Endothelial cell of umbilical vein (primary cell): ENCODE measurements at regions not wholly inside any gene's neighbourhood (a gene's known extent, or its start where the extent isn't known, plus 50 kb on each side); places are given as distances from the start of the nearest gene placed in this dataset.

ENCODE experiments used
- BruUV-seq: library from RNA; stranded (reverse); fragments of 400-500 nt; replicated peaks from 2 replicates; lab custom pipeline; 2021; lab: Mats Ljungman, UMichigan
- CTCF ChIA-PET: fragments of 300-600, 350-600 bp; sonication (Branson Sonifier 250); formaldehyde crosslinking; loops from one replicate; lab custom pipeline; 2021; ENCODE audit warnings: antibody characterized with exemption, inconsistent platforms; lab: Charles Lee
- POLR2A ChIA-PET: fragments of 300-600, 350-600 bp; sonication (Branson Sonifier 250); formaldehyde crosslinking; loops from one replicate; lab custom pipeline; 2021; ENCODE audit warnings: antibody characterized with exemption, inconsistent platforms; lab: Charles Lee
- DNase-seq: peaks from one replicate; pipeline ENCODE4 v3.0.0-alpha.2; 2011; ENCODE audit warnings: low read depth, low spot score
- FAIRE-seq: peaks from 2 replicates; lab custom pipeline; 2011; peaks lifted over from hg19 to GRCh38; lab: Jason Lieb, UNC
- H2AFZ ChIP-seq: 2 replicates; pipeline ENCODE4 v1.6.0; 2012; ENCODE audit warnings: low read depth, low read length, control low read depth, inconsistent platforms
- H3K27ac ChIP-seq: 2 replicates; pipeline ENCODE4 v1.5.1; 2011; ENCODE audit warnings: low read depth, mild to moderate bottlenecking, control low read depth, low read length, moderate library complexity; ENCODE audit not compliant: insufficient read depth
- H3K27me3 ChIP-seq, 2 experiments: 2 replicates each; pipeline versions ENCODE4 v1.6.0 to v1.6.1; 2011; ENCODE audit warnings: low read length in 2 of 2, mixed read lengths in 1 of 2; ENCODE audit not compliant: control insufficient read depth in 2 of 2, insufficient read depth in 2 of 2
- H3K36me3 ChIP-seq, 2 experiments: 2 replicates in 1 of 2; 3 replicates in 1 of 2; pipeline ENCODE4 v1.5.1; 2011; ENCODE audit warnings: low read length in 2 of 2, mild to moderate bottlenecking in 1 of 2, moderate library complexity in 1 of 2; ENCODE audit not compliant: control insufficient read depth in 2 of 2, insufficient read depth in 2 of 2; ENCODE audit errors: extremely low read depth in 1 of 2
- H3K4me1 ChIP-seq: 3 replicates; pipeline ENCODE4 v1.5.1; 2011; ENCODE audit warnings: mild to moderate bottlenecking, low read length; ENCODE audit not compliant: control insufficient read depth, insufficient read depth; ENCODE audit errors: extremely low read depth
- H3K4me2 ChIP-seq: 2 replicates; pipeline ENCODE4 v1.6.1; 2011; ENCODE audit warnings: low read length, control low read depth, mixed read lengths; ENCODE audit not compliant: insufficient read depth
- H3K4me3 ChIP-seq, 3 experiments: fragments of 200-600 bp in 1 of 3; sonication (generic), shearing (Covaris generic) in 1 of 3; replicated peaks in 1 of 3; 2 replicates each; pipeline ENCODE4 v1.5.1; 2011 to 2016; ENCODE audit warnings: control low read depth in 3 of 3, low read length in 3 of 3, mild to moderate bottlenecking in 2 of 3, inconsistent platforms in 1 of 3, low read depth in 1 of 3, moderate library complexity in 1 of 3; ENCODE audit not compliant: insufficient read depth in 1 of 3
- H3K79me2 ChIP-seq: 2 replicates; pipeline ENCODE4 v1.6.0; 2012; ENCODE audit warnings: low read length, inconsistent platforms; ENCODE audit not compliant: control insufficient read depth, insufficient read depth
- H3K9ac ChIP-seq: replicated peaks from 2 replicates; pipeline ENCODE3; 2011; ENCODE audit warnings: low read length, control low read depth; ENCODE audit not compliant: insufficient read depth; ENCODE audit errors: extremely low read depth
- H3K9me1 ChIP-seq: replicated peaks from 3 replicates; pipeline ENCODE4 v1.6.0; 2011; ENCODE audit warnings: mild to moderate bottlenecking, low read length; ENCODE audit not compliant: control insufficient read depth, insufficient read depth; ENCODE audit errors: extremely low read depth
- H3K9me3 ChIP-seq: replicated peaks from 2 replicates; pipeline ENCODE4 v1.5.1; 2012; ENCODE audit warnings: low read length, inconsistent platforms; ENCODE audit not compliant: control insufficient read depth, insufficient read depth
- H4K20me1 ChIP-seq: replicated peaks from 2 replicates; pipeline ENCODE3; 2011; ENCODE audit warnings: mild to moderate bottlenecking, low read length; ENCODE audit not compliant: control insufficient read depth, insufficient read depth; ENCODE audit errors: extremely low read depth
- EZH2 ChIP-seq: IDR thresholded peaks from 2 replicates; pipeline ENCODE4 v1.6.1; 2012; ENCODE audit warnings: borderline replicate concordance, low read depth, mild to moderate bottlenecking, moderate library complexity, low read length, inconsistent platforms; ENCODE audit not compliant: severe bottlenecking
- FOS ChIP-seq: IDR thresholded peaks from 2 replicates; pipeline ENCODE4 v1.6.1; 2011; ENCODE audit warnings: mild to moderate bottlenecking, low read length, moderate library complexity, borderline replicate concordance; ENCODE audit not compliant: insufficient read depth
- GATA2 ChIP-seq: IDR thresholded peaks from 2 replicates; pipeline ENCODE4 v1.7.0; 2011; ENCODE audit warnings: low read depth, mild to moderate bottlenecking, moderate library complexity, mixed read lengths, low read length; ENCODE audit not compliant: insufficient read length, insufficient read depth
- JUN ChIP-seq: IDR thresholded peaks from 2 replicates; pipeline ENCODE4 v1.6.1; 2011; ENCODE audit warnings: borderline replicate concordance, low read depth; ENCODE audit not compliant: insufficient read length, insufficient read depth
- POLR2A ChIP-seq: IDR thresholded peaks from 2 replicates; pipeline ENCODE4 v1.6.1; 2012; ENCODE audit warnings: low read depth, mild to moderate bottlenecking, control low read depth, low read length
- POLR2AphosphoS5 ChIP-seq: IDR thresholded peaks from 2 replicates; pipeline ENCODE4 v1.6.1; 2012; ENCODE audit warnings: low read depth, mild to moderate bottlenecking, control low read depth, low read length, moderate library complexity; ENCODE audit not compliant: insufficient read depth
- dilution Hi-C: fragments of 300-500 bp; cut with MboI; formaldehyde crosslinking; loops from one replicate; pipeline ENCODE4 v1.15.0; 2019; ENCODE audit warnings: low sequenced_read_pairs; ENCODE audit not compliant: extremely low pct_ligation_motif_present
- intact Hi-C: fragments of 100-400 bp; cut with micrococcal nuclease; formaldehyde crosslinking; loops from one replicate; pipeline ENCODE4 v1.10.0; 2022
- TF ChIP-seq, protein P1 (sequence below), 2 donors: IDR thresholded peaks; 1 replicate in 1 of 2; 2 replicates in 1 of 2; pipeline ENCODE4 v1.5.1; 2011; ENCODE audit warnings: low read length in 2 of 2, mild to moderate bottlenecking in 2 of 2, moderate library complexity in 2 of 2, control low read depth in 1 of 2, inconsistent platforms in 1 of 2, low read depth in 1 of 2; ENCODE audit not compliant: insufficient read depth in 1 of 2; ENCODE audit errors: extremely low read depth in 1 of 2
- TF ChIP-seq, protein P2 (sequence below): IDR thresholded peaks from 2 replicates; pipeline ENCODE4 v1.6.1; 2011; ENCODE audit not compliant: insufficient read depth, insufficient read length

DNA sequence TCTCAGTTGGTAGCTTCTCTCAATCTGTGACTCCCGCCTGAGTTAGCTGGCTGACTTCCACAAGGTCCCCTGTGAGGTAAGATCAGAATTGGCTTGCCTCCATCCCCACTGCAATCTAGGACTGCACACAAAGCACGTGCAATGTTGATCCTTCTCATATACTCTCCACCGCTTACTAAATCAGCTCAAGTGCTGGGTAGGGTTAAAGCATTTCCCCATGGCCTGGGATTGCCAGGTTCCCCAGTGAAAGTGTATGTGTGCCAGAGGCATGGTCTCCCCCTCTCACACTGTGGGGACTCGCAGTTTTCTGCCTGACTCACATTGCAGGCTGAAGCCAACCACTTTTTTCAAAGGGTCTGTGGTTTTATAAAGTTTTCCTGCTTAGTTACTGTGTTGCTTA is 886.9 kb downstream of the FAM133A start:
- intact Hi-C loops, result no loop called here
- Histone ChIP-seq H3K4me3 (no peak overlapping the region), H3K9ac (no peak overlapping the region), H3K9me3 (no peaks in the 10 kb centered on the region), H3K27me3 (no peaks in the 10 kb centered on the region), H2AFZ (no peak overlapping the region), H3K9me1 (no peaks in the 10 kb centered on the region), H3K79me2 (no peaks in the 10 kb centered on the region), H3K4me2 (no peak overlapping the region), H3K36me3 (no peaks in the 10 kb centered on the region), H3K27ac (no peak overlapping the region), H3K4me1 (no peaks in the 10 kb centered on the region), H4K20me1 (no peaks in the 10 kb centered on the region)
- CTCF ChIA-PET, result no interaction called here
- dilution Hi-C loops, result no loop called here
- no peak for TF ChIP-seq EZH2
- TF ChIP-seq, protein P1, sequence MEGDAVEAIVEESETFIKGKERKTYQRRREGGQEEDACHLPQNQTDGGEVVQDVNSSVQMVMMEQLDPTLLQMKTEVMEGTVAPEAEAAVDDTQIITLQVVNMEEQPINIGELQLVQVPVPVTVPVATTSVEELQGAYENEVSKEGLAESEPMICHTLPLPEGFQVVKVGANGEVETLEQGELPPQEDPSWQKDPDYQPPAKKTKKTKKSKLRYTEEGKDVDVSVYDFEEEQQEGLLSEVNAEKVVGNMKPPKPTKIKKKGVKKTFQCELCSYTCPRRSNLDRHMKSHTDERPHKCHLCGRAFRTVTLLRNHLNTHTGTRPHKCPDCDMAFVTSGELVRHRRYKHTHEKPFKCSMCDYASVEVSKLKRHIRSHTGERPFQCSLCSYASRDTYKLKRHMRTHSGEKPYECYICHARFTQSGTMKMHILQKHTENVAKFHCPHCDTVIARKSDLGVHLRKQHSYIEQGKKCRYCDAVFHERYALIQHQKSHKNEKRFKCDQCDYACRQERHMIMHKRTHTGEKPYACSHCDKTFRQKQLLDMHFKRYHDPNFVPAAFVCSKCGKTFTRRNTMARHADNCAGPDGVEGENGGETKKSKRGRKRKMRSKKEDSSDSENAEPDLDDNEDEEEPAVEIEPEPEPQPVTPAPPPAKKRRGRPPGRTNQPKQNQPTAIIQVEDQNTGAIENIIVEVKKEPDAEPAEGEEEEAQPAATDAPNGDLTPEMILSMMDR (IDR thresholded peaks at IDR 0.05; ENCODE audit: extremely low read depth in 1 of 2, insufficient read depth in 1 of 2, low read depth in 1 of 2, low read length in 2 of 2), result no peak
- TF ChIP-seq GATA2, result no peak
- no peak for TF ChIP-seq FOS
- no peak for TF ChIP-seq JUN
- no peak for TF ChIP-seq POLR2AphosphoS5
- no peak for TF ChIP-seq POLR2A
- TF ChIP-seq, protein P2, sequence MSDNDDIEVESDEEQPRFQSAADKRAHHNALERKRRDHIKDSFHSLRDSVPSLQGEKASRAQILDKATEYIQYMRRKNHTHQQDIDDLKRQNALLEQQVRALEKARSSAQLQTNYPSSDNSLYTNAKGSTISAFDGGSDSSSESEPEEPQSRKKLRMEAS, result no peak
- DNase-seq (no peak), FAIRE-seq (no peak)
- POLR2A ChIA-PET, result no interaction called here
- BruUV-seq, result no TSS peak
